HS-27A (cell line): ENCODE measurements at regions not wholly inside any gene's neighbourhood (a gene's known extent, or its start where the extent isn't known, plus 50 kb on each side); places are given as distances from the start of the nearest gene placed in this dataset.
"Not testable (repeated sequence)": the region's sequence is repeated elsewhere in the genome, so short reads cannot be mapped to it uniquely, and the experiment has no call there.

Experiments
- DNase-seq: peaks from one replicate; pipeline ENCODE4 v3.0.0-alpha.2; 2012; ENCODE audit warnings: low read depth, missing footprints

GRCh38 chr2:207216457-207216856 is 50.7 kb upstream of the KLF7 start:
- no peak for DNase-seq

- DNase-seq = no peak
Observed at GRCh38 chr2:207217442-207217841, 51.7 kb upstream of the KLF7 start.

DNA sequence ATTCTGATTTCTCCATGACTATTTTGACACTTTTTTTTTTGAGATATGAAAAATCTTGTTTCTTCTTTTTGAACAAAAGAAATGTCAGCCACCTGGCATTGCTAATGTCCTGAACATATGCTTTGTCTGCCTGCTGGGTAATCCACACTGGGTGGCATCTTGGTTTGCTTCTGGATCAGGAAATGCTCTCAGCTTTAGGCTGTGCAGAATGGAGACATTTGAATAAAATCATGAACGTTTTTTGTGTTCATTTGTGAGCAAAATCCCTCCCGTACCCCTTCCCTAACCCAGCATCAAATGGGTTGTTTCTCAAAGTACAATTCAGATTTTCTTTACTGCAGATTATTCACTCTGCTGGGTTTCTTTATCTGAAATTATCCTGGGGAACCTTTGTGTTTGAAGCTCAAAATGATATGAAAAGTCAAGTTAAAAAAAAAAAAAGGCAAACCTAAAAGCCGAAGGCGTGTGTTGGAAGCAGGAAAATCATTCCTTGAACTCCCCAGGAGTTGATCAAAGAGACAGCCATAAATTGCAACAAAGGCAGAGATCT is 53.4 kb upstream of the KLF7 start:
- no peak for DNase-seq

GRCh38 chr2:207219676-207220501 is 54.1 kb upstream of the KLF7 start:
- DNase-seq = no peak

- no peak for DNase-seq
Observed at GRCh38 chr2:207221731-207222130, 56.0 kb upstream of the KLF7 start.

- DNase-seq = no peak
Observed at GRCh38 chr2:207223051-207223450, 57.3 kb upstream of the KLF7 start.

DNA sequence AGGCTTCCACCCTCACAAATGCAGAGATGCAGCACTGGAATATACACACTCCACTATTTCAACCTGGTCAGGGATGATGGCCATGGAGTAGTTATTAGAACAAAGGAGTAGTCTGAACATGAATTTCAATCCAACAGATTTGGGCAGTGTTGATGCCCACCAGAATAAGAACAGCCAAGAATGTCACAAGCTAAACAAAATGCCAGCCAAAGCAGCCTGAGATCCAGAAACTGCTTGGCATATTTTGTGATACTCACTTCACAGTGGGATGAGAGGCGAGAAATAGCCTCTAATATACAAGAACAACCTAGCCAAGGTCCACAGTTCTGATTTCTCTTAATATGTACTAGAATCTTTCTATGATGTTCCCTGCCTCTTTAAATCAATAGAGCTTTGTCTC is 58.6 kb upstream of the KLF7 start:
- DNase-seq = no peak

- DNase-seq = no peak
Observed at GRCh38 chr2:207224791-207225482, 59.2 kb upstream of the KLF7 start.

DNA sequence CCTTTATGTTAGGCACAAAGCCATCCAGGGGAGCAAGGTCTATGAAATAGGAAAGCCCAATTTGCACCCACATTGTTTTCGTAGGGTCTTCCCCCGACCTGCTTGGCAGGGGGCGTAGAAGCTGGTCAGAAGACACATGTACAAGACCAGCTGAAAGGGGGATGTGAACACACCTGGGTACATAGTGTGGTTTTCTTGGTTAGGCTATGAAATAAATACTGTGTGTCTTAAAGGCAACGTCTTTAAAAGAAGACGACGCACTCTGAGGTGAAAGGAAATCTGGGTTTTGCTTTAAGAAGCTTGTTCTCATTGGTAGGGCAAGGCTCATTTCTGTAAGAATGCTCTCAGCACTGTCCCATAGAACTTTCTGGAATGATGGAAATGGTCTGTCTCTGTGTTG is 60.0 kb upstream of the KLF7 start:
- no peak for DNase-seq

- DNase-seq = no peak
Observed at GRCh38 chr2:207226243-207226642, 60.5 kb upstream of the KLF7 start.

- no peak for DNase-seq
Observed at GRCh38 chr2:207226671-207227061, 60.9 kb upstream of the KLF7 start.

- DNase-seq = no peak
Observed at GRCh38 chr2:207227062-207227748, 61.5 kb upstream of the KLF7 start.

GRCh38 chr2:207227749-207228145 is 62.0 kb upstream of the KLF7 start:
- DNase-seq = no peak

- DNase-seq = no peak
Observed at GRCh38 chr2:207228402-207228801, 62.7 kb upstream of the KLF7 start.

DNA sequence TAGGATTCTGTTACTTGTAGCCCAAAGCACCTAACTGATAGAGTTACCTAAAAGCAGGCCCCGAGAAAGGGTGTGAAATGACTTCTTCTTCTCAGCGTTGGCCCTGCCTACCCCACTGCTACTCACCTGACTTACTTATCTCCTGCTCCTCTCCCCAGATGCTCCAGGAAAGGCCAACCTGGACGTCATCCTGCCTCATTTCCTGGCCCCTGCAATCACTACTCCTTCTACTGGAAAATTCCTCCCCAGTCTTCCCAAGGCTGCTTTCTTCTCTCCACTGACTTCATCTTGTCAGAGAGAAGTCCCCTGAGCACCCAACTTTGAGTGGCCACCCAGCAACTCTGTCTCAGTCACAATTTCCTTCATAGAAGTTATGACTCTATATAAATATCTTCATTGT is 63.4 kb upstream of the KLF7 start:
- no peak for DNase-seq

DNA sequence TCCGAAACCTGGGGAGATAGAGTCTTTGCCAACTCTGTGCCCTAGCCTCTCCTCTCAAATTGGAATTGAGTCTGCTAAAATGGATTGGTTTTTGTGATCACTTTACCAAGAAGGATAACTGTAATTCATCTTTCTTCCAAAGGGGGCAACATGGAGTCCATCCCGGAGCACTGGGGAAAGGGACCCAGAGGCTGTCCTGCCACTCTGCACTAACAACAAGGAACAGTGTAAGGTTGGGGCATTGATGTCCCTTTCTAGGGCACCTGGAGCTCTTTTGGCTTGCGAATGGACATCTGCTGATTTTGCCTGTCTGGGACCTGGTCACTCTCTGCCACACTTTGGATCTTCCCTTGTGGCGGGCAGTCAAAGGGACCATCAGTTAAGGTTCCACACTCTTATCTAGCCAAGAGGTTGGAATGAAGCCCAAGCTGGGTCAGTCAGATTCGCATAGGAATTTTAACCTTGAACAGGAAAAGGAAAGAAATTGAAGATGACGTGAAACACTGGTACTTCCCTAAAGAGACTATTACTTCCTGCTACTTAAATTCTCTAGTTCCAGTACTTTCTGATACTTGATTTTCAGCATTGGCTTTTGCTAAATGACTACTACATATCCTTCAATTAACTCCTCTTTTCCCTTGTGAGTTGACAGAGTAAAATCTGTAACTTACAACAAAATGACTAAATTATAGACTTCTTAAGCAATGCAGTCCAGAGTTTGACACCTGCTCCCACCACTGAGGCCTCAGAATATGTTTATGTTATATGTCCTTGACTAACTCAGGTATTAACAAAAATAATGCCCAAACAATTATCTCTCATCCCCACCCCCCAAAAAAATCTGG is 64.7 kb upstream of the KLF7 start:
- DNase-seq = no peak

- no peak for DNase-seq
Observed at GRCh38 chr2:207231106-207231865, 65.5 kb upstream of the KLF7 start.

- no peak for DNase-seq
Observed at GRCh38 chr2:207231967-207232366, 66.2 kb upstream of the KLF7 start.

DNA sequence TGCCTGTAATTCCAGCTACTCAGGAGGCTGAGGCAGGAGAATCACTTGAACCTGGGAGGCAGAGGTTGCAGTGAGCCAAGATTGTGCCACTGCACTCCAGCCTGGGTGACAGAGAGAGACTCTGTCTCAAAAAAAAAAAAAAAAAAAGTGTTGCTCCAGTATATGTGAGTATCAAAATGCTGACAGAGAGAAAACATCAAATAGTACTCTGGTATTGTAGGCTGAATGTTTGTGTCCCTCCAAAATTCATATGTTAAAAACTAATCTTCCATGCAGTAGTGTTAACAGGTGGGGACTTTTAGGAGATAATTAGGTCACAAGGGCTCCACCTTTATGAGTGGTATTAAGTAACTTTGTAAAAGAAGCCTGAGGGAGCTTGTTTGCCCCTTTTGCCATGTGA is 67.4 kb upstream of the KLF7 start:
- DNase-seq = not testable (repeated sequence)

DNA sequence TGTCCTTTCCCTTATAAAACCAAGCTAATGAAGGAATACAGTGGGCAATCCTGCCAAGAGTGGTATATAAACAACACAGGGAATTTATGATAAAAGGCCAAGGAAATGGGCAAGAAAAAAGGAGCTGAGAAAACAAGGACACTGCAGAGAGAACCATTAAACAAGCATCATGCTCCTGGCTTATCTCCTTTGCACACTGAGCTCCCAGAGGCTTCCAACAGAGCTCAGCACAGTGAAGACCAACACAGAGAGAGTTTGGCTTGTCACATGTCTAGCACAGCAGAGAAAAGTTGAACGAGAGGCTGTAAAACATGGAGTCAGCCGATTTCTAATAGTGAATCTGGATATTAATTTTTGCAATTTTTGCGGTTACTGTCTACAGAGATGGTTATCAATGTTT is 68.0 kb upstream of the KLF7 start:
- no peak for DNase-seq

DNA sequence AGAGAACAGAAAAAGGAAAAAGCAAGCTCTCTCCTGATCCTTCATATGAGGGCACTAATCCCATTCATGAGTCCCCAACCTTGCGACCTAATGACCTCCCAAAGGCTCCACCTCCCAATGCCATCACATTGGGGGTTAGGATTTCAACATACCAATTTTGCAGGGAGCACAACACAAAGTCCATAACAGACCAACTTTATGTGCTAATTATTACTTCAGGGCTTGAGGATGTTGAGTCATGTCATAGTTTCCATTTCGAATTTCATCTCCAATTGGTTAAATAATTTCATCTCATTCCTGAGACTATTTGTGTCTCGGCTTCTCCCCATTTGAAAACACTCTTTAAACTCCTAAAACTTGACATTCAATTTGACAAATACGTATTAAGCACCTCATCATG is 69.9 kb upstream of the KLF7 start:
- DNase-seq = no peak
